K562 (cell line): ENCODE measurements at regions not wholly inside any gene's neighbourhood (a gene's known extent, or its start where the extent isn't known, plus 50 kb on each side); places are given as distances from the start of the nearest gene placed in this dataset.

Source experiments
- ATAC-seq: fragments of 200-7000 bp; cut with Tn5 transposase; 3 replicates; pipeline ENCODE4 v1.9.1; 2020; ENCODE audit warnings: moderate library complexity
- BruUV-seq: library from RNA; stranded (reverse); fragments of 400-500 nt; replicated peaks from 2 replicates; lab custom pipeline; 2021; lab: Mats Ljungman, UMichigan
- CTCF ChIA-PET: fragments of 300-600 bp; formaldehyde crosslinking; extraction: SDS; loops from one replicate; lab custom pipeline; 2021; ENCODE audit warnings: low intra/inter-chr PET ratio; lab: Yijun Ruan, JAX
- POLR2A ChIA-PET: fragments of 300-600, 350-650 bp; sonication (Branson Sonifier 250); formaldehyde crosslinking; extraction: SDS; loops from one replicate; lab custom pipeline; 2021; ENCODE audit warnings: antibody characterized with exemption, inconsistent platforms; lab: Yijun Ruan, JAX
- DNase-seq, 4 experiments: peaks; one replicate each; pipeline versions ENCODE4 v3.0.0 to v3.0.0-alpha.2; 2011 to 2018; ENCODE audit warnings: low spot score in 3 of 4, mixed read lengths in 3 of 4; ENCODE audit errors: extremely low read depth in 1 of 4
- FAIRE-seq: peaks from 2 replicates; lab custom pipeline; 2011; peaks lifted over from hg19 to GRCh38; lab: Jason Lieb, UNC
- H2AFZ ChIP-seq: 2 replicates; pipeline ENCODE4 v1.6.0; 2011; ENCODE audit warnings: low read depth, low read length, control low read depth, inconsistent platforms
- H3K27ac ChIP-seq: fragments of 200-600 bp; 3 replicates; pipeline ENCODE4 v1.8.0; 2011; ENCODE audit warnings: low read depth, mild to moderate bottlenecking, control low read depth, inconsistent platforms, low read length, moderate library complexity, mixed read lengths; ENCODE audit errors: extremely low read depth
- H3K27me3 ChIP-seq, 2 experiments: fragments of 300-600 bp in 1 of 2; 2 replicates in 1 of 2; 3 replicates in 1 of 2; pipeline versions ENCODE4 v1.6.0 to v1.8.0; 2011; ENCODE audit warnings: inconsistent platforms in 2 of 2, low read length in 2 of 2, mild to moderate bottlenecking in 1 of 2, mixed read lengths in 1 of 2, moderate library complexity in 1 of 2; ENCODE audit not compliant: control insufficient read depth in 2 of 2, insufficient read depth in 2 of 2
- H3K36me3 ChIP-seq: fragments of 300-600 bp; 3 replicates; pipeline ENCODE4 v1.8.0; 2011; ENCODE audit warnings: mild to moderate bottlenecking, low read length, inconsistent platforms; ENCODE audit not compliant: control insufficient read depth, insufficient read depth
- H3K4me1 ChIP-seq, 2 experiments: fragments of 200-600 bp in 1 of 2; replicated peaks in 1 of 2; 2 replicates in 1 of 2; 3 replicates in 1 of 2; pipeline versions ENCODE4 v1.5.1 to v1.8.0; 2011; ENCODE audit warnings: inconsistent platforms in 2 of 2, low read length in 2 of 2, mild to moderate bottlenecking in 1 of 2, mixed read lengths in 1 of 2, moderate library complexity in 1 of 2; ENCODE audit not compliant: control insufficient read depth in 2 of 2, insufficient read depth in 2 of 2
- H3K4me2 ChIP-seq: 2 replicates; pipeline ENCODE4 v1.6.1; 2011; ENCODE audit warnings: low read length, control low read depth, inconsistent platforms, mixed read lengths; ENCODE audit not compliant: insufficient read depth
- H3K4me3 ChIP-seq: fragments of 200-600 bp; sonication (generic), shearing (Covaris generic); 2 replicates; pipeline ENCODE4 v1.5.1; 2016; ENCODE audit warnings: control low read depth, inconsistent platforms
- H3K79me2 ChIP-seq: fragments of 200-600 bp; 3 replicates; pipeline ENCODE4 v1.8.0; 2011; ENCODE audit warnings: low read length, inconsistent platforms; ENCODE audit not compliant: control insufficient read depth, insufficient read depth
- H3K9ac ChIP-seq, 2 experiments: 2 replicates each; pipeline versions ENCODE4 v1.6.0 to v1.6.1; 2011; ENCODE audit warnings: low read depth in 2 of 2, low read length in 2 of 2, control low read depth in 1 of 2, inconsistent platforms in 1 of 2, mild to moderate bottlenecking in 1 of 2, mixed read lengths in 1 of 2; ENCODE audit not compliant: insufficient read depth in 1 of 2
- H3K9me1 ChIP-seq: one replicate; pipeline ENCODE4 v1.6.0; 2011; ENCODE audit warnings: inconsistent platforms, mild to moderate bottlenecking, low read length, moderate library complexity; ENCODE audit not compliant: control insufficient read depth, insufficient read depth
- H3K9me3 ChIP-seq: replicated peaks from 2 replicates; pipeline ENCODE4 v1.5.1; 2011; ENCODE audit warnings: low read depth, low read length, inconsistent platforms; ENCODE audit not compliant: control insufficient read depth, insufficient read depth
- H4K20me1 ChIP-seq: replicated peaks from 2 replicates; pipeline ENCODE4 v1.6.1; 2011; ENCODE audit warnings: low read length, inconsistent platforms, mixed read lengths; ENCODE audit not compliant: control insufficient read depth, insufficient read depth
- CHD4 ChIP-seq: fragments of 200-600 bp; sonication (generic); IDR thresholded peaks from 3 replicates; pipeline ENCODE4 v1.6.1; 2012; ENCODE audit warnings: low read depth, mild to moderate bottlenecking, mixed read lengths, low read length, inconsistent platforms; ENCODE audit not compliant: insufficient read depth, insufficient replicate concordance, poor library complexity, severe bottlenecking
- HDAC3 ChIP-seq: fragments of 450-650 bp; IDR thresholded peaks from 2 replicates; pipeline ENCODE4 v1.6.1; 2018; ENCODE audit warnings: borderline replicate concordance, mild to moderate bottlenecking, moderate library complexity; ENCODE audit not compliant: partially characterized antibody
- KLF13 ChIP-seq: fragments of 450-650 bp; IDR thresholded peaks from 2 replicates; pipeline ENCODE4 v1.6.1; 2016; ENCODE audit warnings: missing genetic modification characterization, low read depth, mild to moderate bottlenecking, missing compliant biosample characterization, moderate library complexity, borderline replicate concordance
- NONO ChIP-seq, 2 experiments: fragments of 200-400 bp in 1 of 2; fragments of 450-650 bp in 1 of 2; formaldehyde crosslinking in 1 of 2; IDR thresholded peaks; 2 replicates each; pipeline ENCODE4 v1.6.1; 2017; ENCODE audit warnings: low read depth in 2 of 2, mild to moderate bottlenecking in 2 of 2, moderate library complexity in 2 of 2, low read length in 1 of 2
- PHTF2 ChIP-seq: fragments of 250-450 bp; sonication (Bioruptor Pico); IDR thresholded peaks from 2 replicates; pipeline ENCODE4 v1.5.0; 2021; ENCODE audit warnings: mild to moderate bottlenecking
- RBFOX2 ChIP-seq: fragments of 200-400 bp; formaldehyde crosslinking; IDR thresholded peaks from 2 replicates; pipeline ENCODE4 v1.6.1; 2017; ENCODE audit warnings: low read depth, mild to moderate bottlenecking, low read length, moderate library complexity
- RBM14 ChIP-seq: fragments of 200-400 bp; formaldehyde crosslinking; IDR thresholded peaks from 2 replicates; pipeline ENCODE4 v1.6.1; 2018; ENCODE audit warnings: low read depth, mild to moderate bottlenecking, low read length, moderate library complexity, borderline replicate concordance; ENCODE audit not compliant: insufficient read depth
- RREB1 ChIP-seq: fragments of 250-450 bp; sonication (Bioruptor Pico); IDR thresholded peaks from 2 replicates; pipeline ENCODE4 v1.4.0; 2020
- TAF15 ChIP-seq: fragments of 200-400 bp; formaldehyde crosslinking; IDR thresholded peaks from 2 replicates; pipeline ENCODE4 v1.6.1; 2017; ENCODE audit warnings: mild to moderate bottlenecking, low read depth, low read length, moderate library complexity
- TBP ChIP-seq: optimal IDR thresholded peaks from 2 replicates; pipeline ENCODE3; 2011; ENCODE audit warnings: low read depth, low read length, improper control_type of control experiment
- XRCC3 ChIP-seq: fragments of 450-650 bp; IDR thresholded peaks from 2 replicates; pipeline ENCODE4 v1.6.1; 2017; ENCODE audit warnings: mild to moderate bottlenecking, moderate library complexity
- ZNF444 ChIP-seq: fragments of 250-450 bp; sonication (Bioruptor Pico); IDR thresholded peaks from 2 replicates; pipeline ENCODE4 v1.4.0; 2020; ENCODE audit warnings: mild to moderate bottlenecking, moderate library complexity
- ZNF707 ChIP-seq: fragments of 250-450 bp; sonication (Bioruptor Pico); conservative IDR thresholded peaks from 2 replicates; pipeline ENCODE4 v1.8.0; 2022; ENCODE audit warnings: inconsistent platforms, mild to moderate bottlenecking, moderate library complexity
- ZNF75A ChIP-seq: fragments of 450-650 bp; formaldehyde crosslinking; IDR thresholded peaks from 2 replicates; pipeline ENCODE4 v1.4.0; 2020; ENCODE audit warnings: mild to moderate bottlenecking
- WGBS: fragments of 100-300 bp; shearing (Covaris generic); methylation state at CpG from one replicate; pipeline ENCODE4 v1.1.6; 2016; ENCODE audit warnings: low coverage, mixed read lengths; ENCODE audit not compliant: insufficient coverage; ENCODE audit errors: missing lambda C conversion rate; 5-methylcytosine and 5-hydroxymethylcytosine counted together
- in situ Hi-C: fragments of 300-500 bp; cut with MboI; formaldehyde crosslinking; loops from 4 replicates; pipeline ENCODE4 v1.15.0; 2018; ENCODE audit warnings: inconsistent platforms, mixed read lengths
- intact Hi-C: fragments of 100-400 bp; cut with micrococcal nuclease; formaldehyde crosslinking; loops from 2 replicates; pipeline ENCODE4 v1.14.2; 2022
- TF ChIP-seq, protein P1 (sequence below): fragments of 450-650 bp; formaldehyde crosslinking; IDR thresholded peaks from 2 replicates; pipeline ENCODE4 v1.4.0; 2020; ENCODE audit warnings: mild to moderate bottlenecking, moderate library complexity

DNA sequence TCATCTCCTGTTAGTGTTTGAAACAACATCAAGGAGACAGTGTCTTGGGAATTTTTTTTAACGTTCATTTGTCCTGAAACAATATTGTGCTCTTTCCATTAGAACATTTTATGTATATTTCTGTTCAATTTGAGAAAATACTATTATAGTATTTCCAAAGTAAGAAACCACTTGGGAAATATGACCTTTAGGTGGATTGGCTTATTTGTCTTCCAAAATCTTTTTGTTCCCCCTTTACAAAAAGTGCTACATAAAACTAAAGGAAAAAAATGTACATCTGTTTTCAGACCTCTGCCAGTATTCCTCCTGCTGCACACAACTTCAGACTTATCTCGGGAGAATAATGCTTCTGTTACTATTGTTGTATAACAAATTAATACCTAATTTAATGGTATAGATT is 165.9 kb upstream of the AGTR1 start:
- ChIA-PET POLR2A (no interaction called here), CTCF (no interaction called here)
- Histone ChIP-seq H3K27ac (no peak overlapping the region), H3K9me3 (no peaks in the 10 kb centered on the region; the same call in 1 of the 2 replicates), H3K4me3 (no peak overlapping the region), H3K4me2 (no peak overlapping the region), H3K4me1 (no peaks in the 10 kb centered on the region), H3K9me1 (no peaks in the 10 kb centered on the region), H3K79me2 (no peaks in the 10 kb centered on the region), H2AFZ (no peak overlapping the region), H3K27me3 (no peaks in the 10 kb centered on the region), H3K9ac (no peak overlapping the region), H3K36me3 (no peaks in the 10 kb centered on the region), H4K20me1 (no peaks in the 10 kb centered on the region)
- BruUV-seq, result no TSS peak
- TF ChIP-seq KLF13 (tag) (no peak), RBM14 (no peak), ZNF444 (CRISPR knock-in tag) (no peak), RREB1 (CRISPR knock-in tag) (no peak), HDAC3 (no peak), TAF15 (no peak), CHD4 (no peak), PHTF2 (CRISPR knock-in tag) (no peak), ZNF75A (CRISPR knock-in tag) (no peak), RBFOX2 (no peak), XRCC3 (no peak), ZNF707 (CRISPR knock-in tag) (no peak), NONO (IDR thresholded peaks at IDR 0.05; ENCODE audit: low read depth in 2 of 2, low read length in 1 of 2) (no peak), TBP (no peak)
- TF ChIP-seq, protein P1, sequence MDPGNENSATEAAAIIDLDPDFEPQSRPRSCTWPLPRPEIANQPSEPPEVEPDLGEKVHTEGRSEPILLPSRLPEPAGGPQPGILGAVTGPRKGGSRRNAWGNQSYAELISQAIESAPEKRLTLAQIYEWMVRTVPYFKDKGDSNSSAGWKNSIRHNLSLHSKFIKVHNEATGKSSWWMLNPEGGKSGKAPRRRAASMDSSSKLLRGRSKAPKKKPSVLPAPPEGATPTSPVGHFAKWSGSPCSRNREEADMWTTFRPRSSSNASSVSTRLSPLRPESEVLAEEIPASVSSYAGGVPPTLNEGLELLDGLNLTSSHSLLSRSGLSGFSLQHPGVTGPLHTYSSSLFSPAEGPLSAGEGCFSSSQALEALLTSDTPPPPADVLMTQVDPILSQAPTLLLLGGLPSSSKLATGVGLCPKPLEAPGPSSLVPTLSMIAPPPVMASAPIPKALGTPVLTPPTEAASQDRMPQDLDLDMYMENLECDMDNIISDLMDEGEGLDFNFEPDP (CRISPR knock-in tag), result no peak
- DNase-seq (no peak), ATAC-seq (no peak), FAIRE-seq (no peak)
- in situ Hi-C loops, result no loop called here
- WGBS, result 0% methylated on average over 2 of the region's 2 CpGs
- intact Hi-C loops, result no loop called here
